ENCODE measurements at regions not wholly inside any gene's neighbourhood (a gene's known extent, or its start where the extent isn't known, plus 50 kb on each side); places are given as distances from the start of the nearest gene placed in this dataset.

- Mint-ChIP-seq H3K4me1 (ENCODE audit: unreplicated experiment) (peaks cover 29% of the 10 kb centered on the region), H3K4me3 (ENCODE audit: unreplicated experiment) (no peak overlapping the region), H3K27ac (ENCODE audit: unreplicated experiment) (no peak overlapping the region), H3K36me3 (ENCODE audit: unreplicated experiment) (no peaks in the 10 kb centered on the region), H3K9me3 (ENCODE audit: unreplicated experiment) (no peaks in the 10 kb centered on the region), H3K27me3 (ENCODE audit: unreplicated experiment) (no peaks in the 10 kb centered on the region)
- TF ChIP-seq, protein P1, sequence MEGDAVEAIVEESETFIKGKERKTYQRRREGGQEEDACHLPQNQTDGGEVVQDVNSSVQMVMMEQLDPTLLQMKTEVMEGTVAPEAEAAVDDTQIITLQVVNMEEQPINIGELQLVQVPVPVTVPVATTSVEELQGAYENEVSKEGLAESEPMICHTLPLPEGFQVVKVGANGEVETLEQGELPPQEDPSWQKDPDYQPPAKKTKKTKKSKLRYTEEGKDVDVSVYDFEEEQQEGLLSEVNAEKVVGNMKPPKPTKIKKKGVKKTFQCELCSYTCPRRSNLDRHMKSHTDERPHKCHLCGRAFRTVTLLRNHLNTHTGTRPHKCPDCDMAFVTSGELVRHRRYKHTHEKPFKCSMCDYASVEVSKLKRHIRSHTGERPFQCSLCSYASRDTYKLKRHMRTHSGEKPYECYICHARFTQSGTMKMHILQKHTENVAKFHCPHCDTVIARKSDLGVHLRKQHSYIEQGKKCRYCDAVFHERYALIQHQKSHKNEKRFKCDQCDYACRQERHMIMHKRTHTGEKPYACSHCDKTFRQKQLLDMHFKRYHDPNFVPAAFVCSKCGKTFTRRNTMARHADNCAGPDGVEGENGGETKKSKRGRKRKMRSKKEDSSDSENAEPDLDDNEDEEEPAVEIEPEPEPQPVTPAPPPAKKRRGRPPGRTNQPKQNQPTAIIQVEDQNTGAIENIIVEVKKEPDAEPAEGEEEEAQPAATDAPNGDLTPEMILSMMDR (IDR thresholded peaks at IDR 0.05), result no peak
- no peak for DNase-seq (ENCODE audit: extremely low spot score, unreplicated experiment)
Measured at GRCh38 chr16:59696495-59696894, 962.4 kb upstream of the GOT2 start.

GRCh38 chr16:59690216-59690615, 956.1 kb upstream of the GOT2 start:
- Mint-ChIP-seq H3K27me3 (ENCODE audit: unreplicated experiment) (no peaks in the 10 kb centered on the region), H3K27ac (ENCODE audit: unreplicated experiment) (no peak overlapping the region), H3K4me1 (ENCODE audit: unreplicated experiment) (peaks cover 10% of the 10 kb centered on the region), H3K4me3 (ENCODE audit: unreplicated experiment) (no peak overlapping the region), H3K36me3 (ENCODE audit: unreplicated experiment) (no peaks in the 10 kb centered on the region), H3K9me3 (ENCODE audit: unreplicated experiment) (peaks cover 12% of the 10 kb centered on the region)
- no peak for DNase-seq (ENCODE audit: extremely low spot score, unreplicated experiment)
- TF ChIP-seq, protein P1 (IDR thresholded peaks at IDR 0.05), result no peak

DNA sequence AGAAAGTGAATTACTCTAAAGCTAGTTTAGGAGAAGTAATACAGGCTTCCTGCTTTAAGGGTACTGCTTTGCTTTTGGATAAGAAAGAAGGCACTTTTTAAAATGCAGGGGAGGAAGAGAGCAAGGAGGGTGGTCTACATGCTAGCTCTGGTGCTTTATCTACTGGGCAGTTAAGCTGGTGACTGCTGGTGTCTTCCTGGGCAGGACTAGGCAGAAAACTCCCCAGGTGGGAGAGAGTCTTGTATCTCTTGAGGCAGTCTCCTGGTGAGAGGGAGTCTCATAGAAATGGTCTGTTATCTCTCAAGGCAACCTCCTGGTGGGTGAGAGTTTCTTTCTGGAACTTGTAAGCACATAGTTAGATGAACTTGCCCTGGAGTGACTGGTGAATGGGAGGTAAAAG, 953.9 kb upstream of the GOT2 start:
- Mint-ChIP-seq H3K9me3 (ENCODE audit: unreplicated experiment) (peaks cover 12% of the 10 kb centered on the region), H3K27ac (ENCODE audit: unreplicated experiment) (no peak overlapping the region), H3K4me3 (ENCODE audit: unreplicated experiment) (no peak overlapping the region), H3K36me3 (ENCODE audit: unreplicated experiment) (no peaks in the 10 kb centered on the region), H3K27me3 (ENCODE audit: unreplicated experiment) (no peaks in the 10 kb centered on the region), H3K4me1 (ENCODE audit: unreplicated experiment) (peaks cover 12% of the 10 kb centered on the region)
- TF ChIP-seq, protein P1 (IDR thresholded peaks at IDR 0.05), result no peak
- DNase-seq (ENCODE audit: extremely low spot score, unreplicated experiment), result no peak

- no peak for DNase-seq (ENCODE audit: extremely low spot score, unreplicated experiment)
Measured at GRCh38 chr16:59686405-59686804, 952.3 kb upstream of the GOT2 start.

GRCh38 chr16:59684911-59685310, 950.8 kb upstream of the GOT2 start:
- no peak for DNase-seq (ENCODE audit: extremely low spot score, unreplicated experiment)
- H3K9me3 Mint-ChIP-seq (ENCODE audit: unreplicated experiment), result peaks cover 12% of the 10 kb centered on the region
- no peaks in the 10 kb centered on the region for H3K27me3 Mint-ChIP-seq (ENCODE audit: unreplicated experiment)
- TF ChIP-seq, protein P1 (IDR thresholded peaks at IDR 0.05), result no peak
- no peaks in the 10 kb centered on the region for H3K36me3 Mint-ChIP-seq (ENCODE audit: unreplicated experiment)
- H3K27ac Mint-ChIP-seq (ENCODE audit: unreplicated experiment), result no peak overlapping the region
- H3K4me1 Mint-ChIP-seq (ENCODE audit: unreplicated experiment), result peaks cover 12% of the 10 kb centered on the region
- H3K4me3 Mint-ChIP-seq (ENCODE audit: unreplicated experiment), result no peak overlapping the region

More at GRCh38 chr16:59686405-59686804, 952.3 kb upstream of the GOT2 start:
- Mint-ChIP-seq H3K36me3 (ENCODE audit: unreplicated experiment) (no peaks in the 10 kb centered on the region), H3K27me3 (ENCODE audit: unreplicated experiment) (no peaks in the 10 kb centered on the region), H3K27ac (ENCODE audit: unreplicated experiment) (no peak overlapping the region), H3K9me3 (ENCODE audit: unreplicated experiment) (peaks cover 12% of the 10 kb centered on the region), H3K4me3 (ENCODE audit: unreplicated experiment) (no peak overlapping the region), H3K4me1 (ENCODE audit: unreplicated experiment) (peaks cover 12% of the 10 kb centered on the region)
- TF ChIP-seq, protein P1 (IDR thresholded peaks at IDR 0.05), result no peak
